ENCODE measurements at regions not wholly inside any gene's neighbourhood (a gene's known extent, or its start where the extent isn't known, plus 50 kb on each side); places are given as distances from the start of the nearest gene placed in this dataset.
A peak's percentile ranks its signal among the peaks of the same experiment; 100 is the strongest.

DNA sequence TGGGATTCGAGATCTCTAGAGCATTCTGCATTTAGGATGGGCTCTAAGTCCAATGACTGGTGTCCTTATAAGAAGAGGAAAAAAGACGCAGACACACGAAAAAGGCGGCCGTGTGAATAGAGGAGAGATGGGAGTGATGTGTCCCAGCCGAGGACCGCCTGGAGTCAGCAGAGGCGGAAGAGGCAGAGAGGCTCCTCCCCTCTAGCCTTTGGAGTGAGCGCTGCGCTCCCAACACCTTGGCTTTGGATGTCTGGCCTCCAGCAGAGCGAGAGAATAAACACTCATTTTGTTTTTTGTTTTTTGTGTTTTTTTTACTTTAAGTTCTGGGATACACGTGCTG is 83.0 kb upstream of the RTL6 start:
- DNase-seq, result peak; percentile 11
- Histone ChIP-seq H3K36me3 (no peaks in the 10 kb centered on the region), H3K9me3 (no peaks in the 10 kb centered on the region), H3K4me3 (no peak overlapping the region), H3K4me1 (no peaks in the 10 kb centered on the region), H3K27ac (no peak overlapping the region), H3K27me3 (peaks cover 0 to 41% (median 6%) of the 10 kb centered on the region in 3 donors)
- WGBS, 2 donors, result 80 to 81% methylated on average over 12 of the region's 12 CpGs
- intact Hi-C loops (cut with DNase I), result no loop called here
- no peak for TF ChIP-seq POLR2AphosphoS5 (IDR thresholded peaks at IDR 0.05)
- TF ChIP-seq EP300 (IDR thresholded peaks at IDR 0.05), result no peak
- TF ChIP-seq, protein P1, sequence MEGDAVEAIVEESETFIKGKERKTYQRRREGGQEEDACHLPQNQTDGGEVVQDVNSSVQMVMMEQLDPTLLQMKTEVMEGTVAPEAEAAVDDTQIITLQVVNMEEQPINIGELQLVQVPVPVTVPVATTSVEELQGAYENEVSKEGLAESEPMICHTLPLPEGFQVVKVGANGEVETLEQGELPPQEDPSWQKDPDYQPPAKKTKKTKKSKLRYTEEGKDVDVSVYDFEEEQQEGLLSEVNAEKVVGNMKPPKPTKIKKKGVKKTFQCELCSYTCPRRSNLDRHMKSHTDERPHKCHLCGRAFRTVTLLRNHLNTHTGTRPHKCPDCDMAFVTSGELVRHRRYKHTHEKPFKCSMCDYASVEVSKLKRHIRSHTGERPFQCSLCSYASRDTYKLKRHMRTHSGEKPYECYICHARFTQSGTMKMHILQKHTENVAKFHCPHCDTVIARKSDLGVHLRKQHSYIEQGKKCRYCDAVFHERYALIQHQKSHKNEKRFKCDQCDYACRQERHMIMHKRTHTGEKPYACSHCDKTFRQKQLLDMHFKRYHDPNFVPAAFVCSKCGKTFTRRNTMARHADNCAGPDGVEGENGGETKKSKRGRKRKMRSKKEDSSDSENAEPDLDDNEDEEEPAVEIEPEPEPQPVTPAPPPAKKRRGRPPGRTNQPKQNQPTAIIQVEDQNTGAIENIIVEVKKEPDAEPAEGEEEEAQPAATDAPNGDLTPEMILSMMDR (IDR thresholded peaks at IDR 0.05), result no peak
- TF ChIP-seq POLR2A (IDR thresholded peaks at IDR 0.05), result no peak

DNA sequence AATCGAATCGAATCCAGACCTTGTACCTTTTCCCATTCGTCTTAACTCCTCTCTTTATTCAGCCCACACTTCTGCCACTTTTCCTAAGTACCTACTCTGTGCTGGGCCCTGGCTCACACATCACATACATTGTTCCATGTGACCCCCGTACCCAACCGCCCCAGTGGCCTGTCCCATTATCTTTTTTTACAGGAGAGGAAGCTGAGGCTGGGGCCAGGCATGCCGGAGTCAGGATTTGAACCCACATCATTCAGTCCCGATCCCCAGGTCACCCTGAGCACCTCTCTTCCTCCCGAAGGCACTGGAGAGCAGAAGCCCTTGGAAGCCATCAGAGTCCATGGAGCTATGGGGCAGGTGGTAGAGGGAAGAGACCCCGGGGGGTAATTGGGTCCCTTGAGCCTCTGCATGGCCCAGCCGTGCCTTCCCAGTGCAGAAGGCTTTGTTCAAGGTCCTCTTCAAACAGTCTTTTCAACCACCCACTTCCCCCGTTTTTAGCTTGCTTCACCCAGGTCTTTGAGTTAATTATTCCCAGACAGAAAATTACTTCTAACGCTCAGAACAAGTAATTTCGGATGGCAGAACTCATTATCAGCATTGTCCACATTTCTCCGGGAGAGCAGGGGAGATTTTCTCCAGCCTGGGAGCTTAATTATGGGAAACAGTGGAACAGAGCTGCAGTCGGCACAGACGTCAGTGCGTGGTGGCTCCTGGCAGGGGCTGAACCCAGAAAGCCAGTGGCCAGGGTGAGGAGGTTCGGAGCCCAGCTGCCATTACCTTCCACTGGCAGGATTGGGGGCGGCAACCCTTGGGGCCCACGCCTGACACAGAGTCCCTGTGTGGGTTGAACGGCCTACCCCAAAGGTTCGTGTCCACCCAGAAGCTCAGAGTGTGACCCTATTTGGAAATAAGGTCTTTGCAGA is 82.4 kb upstream of the RTL6 start:
- intact Hi-C loops (cut with DNase I), result no loop called here
- Histone ChIP-seq H3K4me3 (no peak overlapping the region), H3K4me1 (no peaks in the 10 kb centered on the region), H3K36me3 (no peaks in the 10 kb centered on the region), H3K27me3 (peaks cover 0 to 34% (median 6%) of the 10 kb centered on the region in 3 donors), H3K9me3 (no peaks in the 10 kb centered on the region), H3K27ac (no peak overlapping the region)
- DNase-seq, result peak; percentile 27
- TF ChIP-seq POLR2A (IDR thresholded peaks at IDR 0.05) (no peak), POLR2AphosphoS5 (IDR thresholded peaks at IDR 0.05) (no peak), EP300 (IDR thresholded peaks at IDR 0.05) (no peak)
- TF ChIP-seq, protein P1 (IDR thresholded peaks at IDR 0.05), result no peak
- 62 to 80% methylated on average over 22 of the region's 22 CpGs for whole genome bisulfite sequencing, 2 donors

GRCh38 chr22:44578516-44579230 is 80.6 kb upstream of the RTL6 start:
- TF ChIP-seq, protein P1 (IDR thresholded peaks at IDR 0.05), result no peak
- TF ChIP-seq EP300 (IDR thresholded peaks at IDR 0.05), result no peak
- TF ChIP-seq POLR2A (IDR thresholded peaks at IDR 0.05), result no peak
- TF ChIP-seq POLR2AphosphoS5 (IDR thresholded peaks at IDR 0.05), result no peak
- Histone ChIP-seq H3K9me3 (no peaks in the 10 kb centered on the region), H3K27me3 (peaks cover 0 to 19% (median 0%) of the 10 kb centered on the region in 3 donors), H3K4me3 (no peak overlapping the region), H3K36me3 (no peaks in the 10 kb centered on the region), H3K27ac (no peak overlapping the region), H3K4me1 (no peaks in the 10 kb centered on the region)
- intact Hi-C loops (cut with DNase I), result no loop called here
- 69 to 82% methylated on average over 10 of the region's 10 CpGs for WGBS, 2 donors
- DNase-seq, result peak; percentile 50

DNA sequence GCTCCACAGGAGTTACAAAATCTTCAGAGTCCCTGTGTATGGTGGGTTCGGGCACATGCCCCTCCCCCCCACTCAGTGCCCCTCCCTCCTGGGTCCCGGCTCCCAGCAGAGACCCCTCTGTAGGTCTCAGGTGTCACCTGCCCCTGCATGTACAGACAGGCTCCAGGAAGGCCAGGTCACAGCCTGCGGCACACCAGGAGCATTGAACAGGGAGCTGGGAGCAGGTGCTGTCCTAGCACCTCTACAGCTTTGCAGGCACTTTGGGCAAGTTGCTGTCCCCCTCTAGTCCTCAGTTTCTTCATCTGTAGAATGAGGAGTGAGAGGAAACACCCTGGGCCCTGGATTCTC is 80.1 kb upstream of the RTL6 start:
- Histone ChIP-seq H3K36me3 (no peaks in the 10 kb centered on the region), H3K4me1 (no peaks in the 10 kb centered on the region), H3K9me3 (no peaks in the 10 kb centered on the region), H3K4me3 (no peak overlapping the region), H3K27ac (no peak overlapping the region), H3K27me3 (peaks cover 0 to 13% (median 0%) of the 10 kb centered on the region in 3 donors)
- no peak for TF ChIP-seq EP300 (IDR thresholded peaks at IDR 0.05)
- no peak for TF ChIP-seq POLR2A (IDR thresholded peaks at IDR 0.05)
- peak; percentile 10 for DNase-seq
- intact Hi-C loops (cut with DNase I), result no loop called here
- 40 to 58% methylated on average over 3 of the region's 3 CpGs for WGBS, 2 donors

DNA sequence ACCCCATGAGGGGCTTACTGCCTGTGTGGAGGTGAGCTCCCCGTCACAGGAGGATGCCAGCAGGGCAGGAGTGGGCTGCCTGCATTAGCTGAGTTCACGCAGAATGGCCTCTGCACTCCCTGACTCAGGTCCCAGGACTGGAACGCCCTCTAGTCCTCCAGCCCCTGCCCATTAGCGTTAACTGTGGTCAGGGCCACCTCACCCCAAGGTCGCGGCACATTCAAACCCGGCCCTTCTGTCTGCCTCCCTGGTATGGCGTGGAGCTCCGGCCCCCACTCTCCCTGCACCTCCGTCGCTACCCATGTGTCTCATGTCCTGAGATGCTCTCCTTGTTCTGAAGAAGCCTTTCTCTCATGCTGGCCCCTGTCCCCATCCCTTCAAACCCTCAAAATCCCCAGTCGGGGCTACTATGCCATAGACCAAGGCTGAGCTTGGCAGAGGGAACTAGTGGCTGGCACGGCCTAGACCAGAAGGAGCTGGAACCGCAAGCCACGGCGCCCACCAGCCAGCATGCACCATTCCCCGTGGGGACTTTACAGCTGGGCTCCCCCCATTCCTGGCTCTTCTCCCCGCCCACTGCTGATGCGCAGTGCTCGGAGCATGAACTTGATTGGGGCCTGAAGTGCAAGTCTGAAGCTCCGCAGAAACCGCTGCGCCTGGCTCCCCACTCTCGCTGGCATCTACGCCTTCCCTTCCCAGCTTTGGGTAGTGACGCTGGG is 79.5 kb upstream of the RTL6 start:
- TF ChIP-seq, protein P1 (IDR thresholded peaks at IDR 0.05), result no peak
- TF ChIP-seq POLR2AphosphoS5 (IDR thresholded peaks at IDR 0.05) (no peak), EP300 (IDR thresholded peaks at IDR 0.05) (no peak), POLR2A (IDR thresholded peaks at IDR 0.05) (no peak)
- peaks cover 0 to 8% (median 0%) of the 10 kb centered on the region in 3 donors for H3K27me3 ChIP-seq
- intact Hi-C loops (cut with DNase I), result no loop called here
- H3K4me3 ChIP-seq, result no peak overlapping the region
- no peaks in the 10 kb centered on the region for H3K9me3 ChIP-seq
- peak; percentile 60 for DNase-seq
- WGBS, 2 donors, result 79 to 86% methylated on average over 26 of the region's 26 CpGs
- H3K36me3 ChIP-seq, result no peaks in the 10 kb centered on the region
- H3K4me1 ChIP-seq, result no peaks in the 10 kb centered on the region
- no peak overlapping the region for H3K27ac ChIP-seq
